ENCODE measurements at regions not wholly inside any gene's neighbourhood (a gene's known extent, or its start where the extent isn't known, plus 50 kb on each side); places are given as distances from the start of the nearest gene placed in this dataset.

DNA sequence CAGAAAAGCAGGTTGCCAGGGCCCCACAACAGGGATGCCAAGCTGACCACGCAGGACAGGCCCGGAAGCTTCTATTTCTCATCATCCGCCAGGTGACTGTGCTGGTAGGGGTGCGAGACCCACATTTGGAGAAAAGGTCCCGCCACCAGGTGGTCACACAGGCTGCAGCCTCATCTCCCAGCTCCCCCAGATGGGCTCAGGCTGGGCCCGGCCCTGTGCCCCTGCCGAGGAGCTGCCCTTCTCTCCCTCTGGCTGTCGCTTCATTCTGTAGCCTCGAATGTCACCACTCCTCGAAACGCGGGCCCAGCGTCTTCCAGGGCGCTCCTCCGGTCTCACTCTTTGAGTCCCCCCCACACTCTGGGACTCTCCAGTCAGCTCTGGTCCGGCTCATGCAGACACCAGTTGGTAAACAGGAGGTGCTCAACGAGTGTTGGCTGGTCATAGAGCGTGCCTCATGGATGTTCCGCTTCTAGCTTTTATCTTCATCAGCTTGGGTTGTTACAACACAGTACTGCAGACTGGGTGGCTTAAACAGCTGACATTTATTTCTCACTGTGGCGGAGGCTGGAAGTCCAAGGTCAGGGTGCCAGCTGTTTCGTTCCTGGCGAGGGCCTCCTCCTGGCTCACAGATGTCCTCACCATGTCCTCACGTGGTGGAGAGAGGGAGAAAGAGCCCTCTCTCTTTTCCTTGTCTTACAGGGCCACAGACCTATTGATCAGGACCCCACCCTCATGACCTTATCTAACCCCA lies 87.1 kb downstream of the TEX29 start:
- ATAC-seq: no peak
- POLR2A ChIA-PET: no interaction called here
- intact Hi-C loops (cut with micrococcal nuclease): no loop called here
- peaks cover 11% of the 10 kb centered on the region for H3K27me3 Mint-ChIP-seq
- TF ChIP-seq, protein P1, sequence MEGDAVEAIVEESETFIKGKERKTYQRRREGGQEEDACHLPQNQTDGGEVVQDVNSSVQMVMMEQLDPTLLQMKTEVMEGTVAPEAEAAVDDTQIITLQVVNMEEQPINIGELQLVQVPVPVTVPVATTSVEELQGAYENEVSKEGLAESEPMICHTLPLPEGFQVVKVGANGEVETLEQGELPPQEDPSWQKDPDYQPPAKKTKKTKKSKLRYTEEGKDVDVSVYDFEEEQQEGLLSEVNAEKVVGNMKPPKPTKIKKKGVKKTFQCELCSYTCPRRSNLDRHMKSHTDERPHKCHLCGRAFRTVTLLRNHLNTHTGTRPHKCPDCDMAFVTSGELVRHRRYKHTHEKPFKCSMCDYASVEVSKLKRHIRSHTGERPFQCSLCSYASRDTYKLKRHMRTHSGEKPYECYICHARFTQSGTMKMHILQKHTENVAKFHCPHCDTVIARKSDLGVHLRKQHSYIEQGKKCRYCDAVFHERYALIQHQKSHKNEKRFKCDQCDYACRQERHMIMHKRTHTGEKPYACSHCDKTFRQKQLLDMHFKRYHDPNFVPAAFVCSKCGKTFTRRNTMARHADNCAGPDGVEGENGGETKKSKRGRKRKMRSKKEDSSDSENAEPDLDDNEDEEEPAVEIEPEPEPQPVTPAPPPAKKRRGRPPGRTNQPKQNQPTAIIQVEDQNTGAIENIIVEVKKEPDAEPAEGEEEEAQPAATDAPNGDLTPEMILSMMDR (IDR thresholded peaks at IDR 0.05): no peak
- no peaks in the 10 kb centered on the region for H3K4me1 Mint-ChIP-seq (ENCODE audit: low read depth)
- no peaks in the 10 kb centered on the region for H3K36me3 Mint-ChIP-seq (ENCODE audit: low read depth)
- no peak overlapping the region for H3K27ac Mint-ChIP-seq
- no peak overlapping the region for H3K4me3 Mint-ChIP-seq
- CTCF ChIA-PET: interaction anchor here (0.8 to 1.8 kb wide), 2 partner anchors 19 to 340 kb away, joined by 3 to 9 read pairs; no protein-coding TSS in a partner anchor
- no peak for DNase-seq
- no peaks in the 10 kb centered on the region for H3K9me3 Mint-ChIP-seq

DNA sequence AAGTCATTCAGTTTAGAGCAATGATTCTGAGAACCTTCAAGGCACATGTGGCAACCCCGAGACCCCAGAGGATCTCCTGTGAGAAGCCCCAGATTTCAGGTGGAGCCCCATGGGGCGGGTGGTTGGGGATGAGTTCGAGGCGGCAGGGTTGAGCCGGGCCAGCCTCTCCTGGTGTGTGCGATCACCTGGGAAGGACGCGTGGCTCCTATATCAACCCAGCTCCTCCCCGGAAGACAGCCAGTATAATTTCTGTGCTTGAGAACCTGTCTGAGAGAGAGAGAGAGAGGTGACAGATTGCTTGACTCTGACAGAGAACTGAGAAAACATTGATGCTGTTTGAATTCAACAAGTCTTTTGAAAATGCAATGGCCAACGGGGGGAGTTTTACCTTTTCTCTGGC lies 89.0 kb downstream of the TEX29 start:
- peaks cover 12% of the 10 kb centered on the region for H3K27me3 Mint-ChIP-seq
- ChIA-PET CTCF (no interaction called here), POLR2A (no interaction called here)
- no peaks in the 10 kb centered on the region for H3K4me1 Mint-ChIP-seq (ENCODE audit: low read depth)
- ATAC-seq (no peak), DNase-seq (no peak)
- TF ChIP-seq, protein P1 (IDR thresholded peaks at IDR 0.05): no peak
- H3K4me3 Mint-ChIP-seq: no peak overlapping the region
- no peaks in the 10 kb centered on the region for H3K36me3 Mint-ChIP-seq (ENCODE audit: low read depth)
- H3K27ac Mint-ChIP-seq: no peak overlapping the region
- no peaks in the 10 kb centered on the region for H3K9me3 Mint-ChIP-seq
- intact Hi-C loops (cut with micrococcal nuclease): no loop called here

DNA sequence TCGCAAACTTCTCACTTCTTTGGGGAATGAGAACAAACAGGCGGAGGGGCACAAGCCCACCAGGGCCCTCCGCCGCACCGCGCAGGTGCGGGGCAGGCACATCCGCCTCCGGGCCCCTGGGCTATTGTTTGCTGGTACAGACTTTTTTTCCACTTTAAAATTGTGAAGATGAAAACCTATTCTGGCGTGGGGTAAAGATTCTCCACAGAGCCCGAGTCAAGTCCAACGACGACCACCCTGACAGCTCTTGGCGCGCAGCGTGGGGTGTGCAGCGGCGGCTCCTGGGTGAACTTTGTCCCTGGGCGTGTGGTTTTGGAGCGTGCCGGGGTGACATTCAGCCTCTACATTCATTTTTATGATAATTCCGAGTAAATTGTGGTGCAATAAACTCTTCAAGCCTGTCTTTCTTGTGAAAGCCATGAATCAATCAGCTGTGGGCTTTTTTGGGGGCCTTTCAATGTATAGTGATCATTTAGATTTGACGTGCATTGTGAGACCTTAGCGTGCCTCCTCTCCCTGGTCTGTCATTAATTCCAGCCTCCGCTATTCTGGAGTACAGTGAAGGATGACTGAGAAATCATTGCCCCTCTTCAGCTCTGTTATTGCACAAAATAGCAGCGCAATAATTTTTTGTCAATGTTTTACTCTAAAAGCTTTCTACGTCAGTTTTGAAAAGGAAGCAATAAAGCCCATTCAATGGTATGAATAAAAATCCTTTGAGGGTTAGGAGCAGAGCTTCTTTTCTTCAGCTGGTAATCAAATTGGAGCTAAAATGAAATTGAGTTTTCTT lies 90.0 kb downstream of the TEX29 start:
- Mint-ChIP-seq H3K4me1 (ENCODE audit: low read depth) (no peaks in the 10 kb centered on the region), H3K9me3 (no peaks in the 10 kb centered on the region), H3K27me3 (peaks cover 12% of the 10 kb centered on the region), H3K36me3 (ENCODE audit: low read depth) (no peaks in the 10 kb centered on the region), H3K4me3 (no peak overlapping the region), H3K27ac (no peak overlapping the region)
- intact Hi-C loops (cut with micrococcal nuclease): no loop called here
- DNase-seq: no peak
- ATAC-seq: no peak
- TF ChIP-seq, protein P1 (IDR thresholded peaks at IDR 0.05): no peak
- POLR2A ChIA-PET: no interaction called here
- CTCF ChIA-PET: interaction anchor here (2.1 kb wide), 1 partner anchor 19 kb away, joined by 6 read pairs; no protein-coding TSS in a partner anchor

DNA sequence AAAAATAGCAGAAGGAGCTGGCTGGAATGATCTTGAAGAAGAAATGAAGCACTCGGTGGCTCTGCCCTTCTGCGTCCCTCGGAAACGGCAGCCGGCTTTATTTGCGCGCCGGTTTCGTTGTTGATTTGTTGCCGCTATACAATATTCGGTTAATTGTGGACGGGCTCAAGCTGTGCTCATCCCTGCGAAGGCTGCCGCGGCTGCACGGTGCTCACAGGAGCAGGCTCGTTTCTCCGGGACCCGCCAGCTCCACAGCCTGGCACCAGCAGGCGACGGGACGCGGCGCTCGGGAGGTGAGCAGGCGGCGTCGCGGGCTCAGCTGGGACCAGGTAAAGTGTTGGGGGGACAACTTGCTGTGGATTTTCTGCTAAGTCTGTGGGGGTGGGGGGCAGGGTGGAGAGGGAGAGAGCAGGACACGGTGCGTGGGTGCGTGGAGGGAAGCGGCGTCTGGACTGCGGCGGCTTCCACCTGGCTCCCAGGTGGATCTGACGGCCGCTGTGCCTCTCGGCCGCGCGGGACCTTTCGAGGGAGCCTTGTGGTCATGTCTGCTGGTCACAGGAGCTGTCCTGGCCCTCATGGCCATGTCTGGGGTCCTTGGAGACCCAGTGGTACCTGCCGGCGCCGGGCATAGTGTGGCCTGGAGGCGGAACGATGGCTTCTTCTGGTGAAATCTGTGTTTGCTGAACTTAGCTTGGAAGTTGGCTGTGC lies 90.9 kb downstream of the TEX29 start:
- no peak for DNase-seq
- H3K27me3 Mint-ChIP-seq: peaks cover 12% of the 10 kb centered on the region
- no peaks in the 10 kb centered on the region for H3K9me3 Mint-ChIP-seq
- intact Hi-C loops (cut with micrococcal nuclease): no loop called here
- no peak for ATAC-seq
- H3K4me3 Mint-ChIP-seq: no peak overlapping the region
- POLR2A ChIA-PET: no interaction called here
- H3K4me1 Mint-ChIP-seq (ENCODE audit: low read depth): no peaks in the 10 kb centered on the region
- CTCF ChIA-PET: interaction anchor here (2.1 kb wide), 1 partner anchor 18 kb away, joined by 6 read pairs; no protein-coding TSS in a partner anchor
- H3K27ac Mint-ChIP-seq: no peak overlapping the region
- no peaks in the 10 kb centered on the region for H3K36me3 Mint-ChIP-seq (ENCODE audit: low read depth)
- TF ChIP-seq, protein P1 (IDR thresholded peaks at IDR 0.05): no peak
